Tibial nerve (tissue), 4 donors: ENCODE measurements at regions not wholly inside any gene's neighbourhood (a gene's known extent, or its start where the extent isn't known, plus 50 kb on each side); places are given as distances from the start of the nearest gene placed in this dataset.
"Not testable (repeated sequence)": the region's sequence is repeated elsewhere in the genome, so short reads cannot be mapped to it uniquely, and the experiment has no call there.

Source experiments
- DNase-seq, 2 donors: peaks; one replicate each; pipeline ENCODE4 v3.0.0-alpha.2; 2019; ENCODE audit warnings: low spot score in 2 of 2
- H3K27ac ChIP-seq, 4 donors: fragments of 200-600 bp; sonication (generic) in 3 of 4; one replicate each; pipeline ENCODE4 v1.5.1; 2017 to 2019; ENCODE audit warnings: mild to moderate bottlenecking in 1 of 4
- H3K27me3 ChIP-seq, 2 donors: fragments of 200-600 bp; sonication (generic) in 1 of 2; one replicate each; pipeline versions ENCODE4 v1.5.1 to v1.6.0; 2017 to 2019
- H3K36me3 ChIP-seq, 3 donors: fragments of 200-600 bp; sonication (generic); one replicate each; pipeline ENCODE4 v1.5.1; 2018 to 2019
- H3K4me1 ChIP-seq, 4 donors: fragments of 200-600 bp; sonication (generic) in 3 of 4; one replicate each; pipeline ENCODE4 v1.5.1; 2017 to 2019
- H3K4me3 ChIP-seq, 4 donors: fragments of 200-600 bp; sonication (generic) in 3 of 4; one replicate each; pipeline ENCODE4 v1.5.1; 2017 to 2019; ENCODE audit warnings: mild to moderate bottlenecking in 1 of 4, moderate library complexity in 1 of 4
- H3K9me3 ChIP-seq, 4 donors: fragments of 200-600 bp; sonication (generic) in 3 of 4; one replicate each; pipeline ENCODE4 v1.5.1; 2017 to 2019
- EP300 ChIP-seq, 2 donors: sonication (generic); formaldehyde crosslinking; IDR thresholded peaks; one replicate each; pipeline ENCODE4 v1.6.1; 2017; ENCODE audit warnings: antibody characterized with exemption in 2 of 2, mild to moderate bottlenecking in 1 of 2
- POLR2A ChIP-seq, 2 donors: fragments of 450-650 bp; IDR thresholded peaks; one replicate each; pipeline ENCODE4 v1.6.1; 2017; ENCODE audit warnings: antibody characterized with exemption in 2 of 2, mild to moderate bottlenecking in 2 of 2, moderate library complexity in 2 of 2
- WGBS, 2 donors: methylation state at CpG; one replicate each; pipeline ENCODE4 v1.1.5; 2018; 5-methylcytosine and 5-hydroxymethylcytosine counted together
- TF ChIP-seq, protein P1 (sequence below), 5 experiments: fragments of 200-600 bp in 3 of 5; fragments of 450-650 bp in 2 of 5; sonication (generic) in 3 of 5; IDR thresholded peaks; one replicate each; pipeline ENCODE4 v1.5.1; 2016 to 2019; ENCODE audit warnings: antibody characterized with exemption in 5 of 5, mild to moderate bottlenecking in 3 of 5, moderate library complexity in 2 of 5

DNA sequence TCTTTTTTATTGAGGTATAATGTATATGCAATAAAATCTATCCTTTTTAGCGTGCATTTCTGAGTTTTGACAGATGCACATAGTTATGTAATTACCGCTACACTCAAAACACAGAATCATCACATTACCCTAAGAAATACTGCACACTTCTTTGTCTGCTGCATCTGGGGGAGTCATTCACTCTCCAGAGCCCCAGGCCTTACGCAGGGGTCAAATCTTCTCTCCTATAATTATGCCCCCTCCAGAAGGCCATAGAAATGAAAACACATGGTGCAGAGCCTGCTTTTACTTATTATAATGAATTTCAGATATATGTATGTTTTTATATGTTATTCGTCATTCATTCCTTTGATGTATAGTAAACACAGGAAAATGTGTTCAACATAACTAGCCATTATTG, 296.5 kb upstream of the TMEM132C start:
- DNase-seq: no peak
- H3K4me1 ChIP-seq: no peaks in the 10 kb centered on the region
- H3K27ac ChIP-seq: no peak overlapping the region
- TF ChIP-seq, protein P1, sequence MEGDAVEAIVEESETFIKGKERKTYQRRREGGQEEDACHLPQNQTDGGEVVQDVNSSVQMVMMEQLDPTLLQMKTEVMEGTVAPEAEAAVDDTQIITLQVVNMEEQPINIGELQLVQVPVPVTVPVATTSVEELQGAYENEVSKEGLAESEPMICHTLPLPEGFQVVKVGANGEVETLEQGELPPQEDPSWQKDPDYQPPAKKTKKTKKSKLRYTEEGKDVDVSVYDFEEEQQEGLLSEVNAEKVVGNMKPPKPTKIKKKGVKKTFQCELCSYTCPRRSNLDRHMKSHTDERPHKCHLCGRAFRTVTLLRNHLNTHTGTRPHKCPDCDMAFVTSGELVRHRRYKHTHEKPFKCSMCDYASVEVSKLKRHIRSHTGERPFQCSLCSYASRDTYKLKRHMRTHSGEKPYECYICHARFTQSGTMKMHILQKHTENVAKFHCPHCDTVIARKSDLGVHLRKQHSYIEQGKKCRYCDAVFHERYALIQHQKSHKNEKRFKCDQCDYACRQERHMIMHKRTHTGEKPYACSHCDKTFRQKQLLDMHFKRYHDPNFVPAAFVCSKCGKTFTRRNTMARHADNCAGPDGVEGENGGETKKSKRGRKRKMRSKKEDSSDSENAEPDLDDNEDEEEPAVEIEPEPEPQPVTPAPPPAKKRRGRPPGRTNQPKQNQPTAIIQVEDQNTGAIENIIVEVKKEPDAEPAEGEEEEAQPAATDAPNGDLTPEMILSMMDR (IDR thresholded peaks at IDR 0.05): no peak
- TF ChIP-seq EP300 (IDR thresholded peaks at IDR 0.05): no peak
- no peak overlapping the region for H3K4me3 ChIP-seq
- no peaks in the 10 kb centered on the region for H3K36me3 ChIP-seq
- peaks cover 0 to 22% (median 0%) of the 10 kb centered on the region in 4 donors for H3K9me3 ChIP-seq
- H3K27me3 ChIP-seq: no peaks in the 10 kb centered on the region
- 31 to 35% methylated on average over 4 of the region's 4 CpGs for WGBS, 2 donors

DNA sequence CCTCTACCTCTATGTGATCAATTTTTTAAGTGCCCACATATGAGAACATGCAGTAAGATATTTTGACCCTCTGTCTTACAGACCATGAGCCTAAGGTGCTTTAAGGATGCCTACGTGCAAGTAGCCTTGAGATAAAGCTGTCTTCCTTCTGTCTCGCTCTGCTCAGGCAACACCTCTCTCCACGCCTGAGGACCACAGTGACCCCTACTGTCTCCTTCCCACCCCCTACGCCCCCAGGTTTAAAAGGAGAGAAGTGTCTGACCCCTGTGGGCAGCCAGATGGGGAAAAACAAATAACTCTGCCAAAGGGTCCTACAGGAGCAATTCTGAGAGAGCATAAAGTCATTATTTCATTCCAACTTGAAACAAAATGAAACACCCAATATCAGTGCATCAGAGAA, 286.4 kb upstream of the TMEM132C start:
- Histone ChIP-seq H3K4me1 (no peaks in the 10 kb centered on the region), H3K27me3 (no peaks in the 10 kb centered on the region), H3K4me3 (no peak overlapping the region), H3K36me3 (no peaks in the 10 kb centered on the region), H3K9me3 (peaks cover 0 to 13% (median 0%) of the 10 kb centered on the region in 4 donors), H3K27ac (no peak overlapping the region)
- no peak for TF ChIP-seq EP300 (IDR thresholded peaks at IDR 0.05)
- TF ChIP-seq, protein P1 (IDR thresholded peaks at IDR 0.05): no peak
- TF ChIP-seq POLR2A (IDR thresholded peaks at IDR 0.05): no peak
- WGBS, 2 donors: 56 to 60% methylated on average over 4 of the region's 4 CpGs
- DNase-seq: no peak

DNA sequence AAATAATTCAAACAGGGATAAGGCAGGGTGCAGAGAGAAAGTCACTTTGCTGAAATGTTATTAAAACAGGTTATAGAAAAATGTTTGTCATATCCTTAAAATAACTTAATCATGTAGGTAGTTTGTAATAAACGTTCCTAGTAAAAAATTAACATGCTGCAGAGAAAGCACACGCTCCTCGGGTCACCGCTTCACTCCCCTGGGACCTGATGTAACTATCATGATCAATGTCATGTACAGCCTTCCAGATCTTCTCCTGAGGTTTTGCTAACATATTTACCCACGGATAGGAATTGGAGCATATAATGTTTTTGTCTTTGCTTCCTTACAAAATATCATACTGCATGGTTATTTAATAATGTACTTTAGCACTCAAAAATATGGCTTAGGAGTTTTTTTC, 285.1 kb upstream of the TMEM132C start:
- DNase-seq: no peak
- no peak overlapping the region for H3K4me3 ChIP-seq
- H3K36me3 ChIP-seq: no peaks in the 10 kb centered on the region
- H3K27me3 ChIP-seq: no peaks in the 10 kb centered on the region
- H3K27ac ChIP-seq: no peak overlapping the region
- H3K9me3 ChIP-seq: peaks cover 0 to 6% (median 0%) of the 10 kb centered on the region in 4 donors
- TF ChIP-seq, protein P1 (IDR thresholded peaks at IDR 0.05): no peak
- TF ChIP-seq EP300 (IDR thresholded peaks at IDR 0.05) (no peak), POLR2A (IDR thresholded peaks at IDR 0.05) (no peak)
- no peaks in the 10 kb centered on the region for H3K4me1 ChIP-seq
- WGBS, 2 donors: 71 to 74% methylated on average over 5 of the region's 5 CpGs

DNA sequence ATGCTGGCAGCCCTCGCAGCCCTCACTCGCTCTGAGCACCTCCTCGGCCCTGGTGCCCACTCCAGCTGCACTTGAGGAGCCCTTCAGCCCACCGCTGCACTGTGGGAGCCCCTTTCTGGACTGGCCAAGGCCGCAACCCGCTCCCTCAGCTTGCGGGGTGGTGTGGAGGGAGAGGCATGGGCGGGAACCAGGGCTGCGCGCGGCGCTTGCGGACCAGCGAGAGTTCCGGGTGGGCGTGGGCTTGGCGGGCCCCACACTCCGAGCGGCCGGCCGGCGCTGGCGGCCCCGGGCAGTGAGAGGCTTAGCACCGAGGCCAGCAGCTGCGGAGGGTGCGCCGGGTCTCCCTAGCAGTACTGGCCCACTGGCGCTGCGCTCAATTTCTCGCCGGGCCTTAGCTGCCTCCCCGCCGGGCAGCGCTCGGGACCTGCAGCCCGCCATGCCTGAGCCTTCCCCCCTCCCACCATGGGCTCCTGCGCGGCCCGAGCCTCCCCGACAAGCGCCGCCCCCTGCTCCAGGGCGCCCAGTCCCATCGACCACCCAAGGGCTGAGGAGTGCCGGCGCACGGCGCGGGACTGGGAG, 283.7 kb upstream of the TMEM132C start:
- not testable (repeated sequence) for H3K36me3 ChIP-seq, H3K4me3 ChIP-seq, H3K27me3 ChIP-seq, H3K4me1 ChIP-seq, H3K9me3 ChIP-seq, DNase-seq
- WGBS, 2 donors: 95 to 96% methylated on average over 21 to 46 of the region's 50 CpGs
- peak overlapping the region in 1 of 4 donors; percentile 48 for H3K27ac ChIP-seq

DNA sequence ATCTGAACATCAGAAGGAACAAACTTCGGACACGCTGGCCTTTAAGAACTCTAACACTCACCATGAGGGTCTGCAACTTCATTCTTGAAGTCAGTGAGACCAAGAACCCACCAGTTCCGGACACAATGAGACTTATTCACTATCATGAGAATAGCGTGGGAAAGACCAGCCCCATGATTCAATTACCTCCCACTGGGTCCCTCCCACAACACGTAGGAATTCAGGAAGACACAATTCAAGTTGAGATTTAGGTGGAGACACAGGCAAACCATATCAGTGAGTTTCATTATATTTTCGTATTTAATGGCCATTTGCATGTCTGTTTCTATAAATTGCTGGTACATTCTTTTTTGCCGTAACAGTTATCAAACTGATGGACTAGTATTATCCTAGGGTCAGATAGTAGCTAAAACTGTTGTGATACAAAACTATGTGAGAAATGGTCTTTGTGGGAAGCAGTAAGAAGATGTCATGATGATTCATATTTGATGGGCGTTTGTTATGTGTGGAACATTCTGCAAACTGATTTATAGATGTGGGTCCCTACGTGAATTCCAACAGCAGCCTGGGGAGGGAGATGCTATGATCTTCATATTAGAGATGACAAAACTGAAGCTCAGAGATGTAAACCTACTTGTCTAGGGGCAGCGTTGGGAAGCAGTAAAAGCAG, 282.4 kb upstream of the TMEM132C start:
- TF ChIP-seq EP300 (IDR thresholded peaks at IDR 0.05) (peak in 1 of 2 donors; percentile 9), POLR2A (IDR thresholded peaks at IDR 0.05) (no peak)
- whole genome bisulfite sequencing, 2 donors: 57 to 68% methylated on average over 10 of the region's 10 CpGs
- H3K4me1 ChIP-seq: no peaks in the 10 kb centered on the region
- H3K27ac ChIP-seq: peak overlapping the region in 1 of 4 donors; percentile 48
- no peak overlapping the region for H3K4me3 ChIP-seq
- no peak for DNase-seq
- H3K36me3 ChIP-seq: no peaks in the 10 kb centered on the region
- peaks cover 0 to 6% (median 0%) of the 10 kb centered on the region in 4 donors for H3K9me3 ChIP-seq
- H3K27me3 ChIP-seq: no peaks in the 10 kb centered on the region

DNA sequence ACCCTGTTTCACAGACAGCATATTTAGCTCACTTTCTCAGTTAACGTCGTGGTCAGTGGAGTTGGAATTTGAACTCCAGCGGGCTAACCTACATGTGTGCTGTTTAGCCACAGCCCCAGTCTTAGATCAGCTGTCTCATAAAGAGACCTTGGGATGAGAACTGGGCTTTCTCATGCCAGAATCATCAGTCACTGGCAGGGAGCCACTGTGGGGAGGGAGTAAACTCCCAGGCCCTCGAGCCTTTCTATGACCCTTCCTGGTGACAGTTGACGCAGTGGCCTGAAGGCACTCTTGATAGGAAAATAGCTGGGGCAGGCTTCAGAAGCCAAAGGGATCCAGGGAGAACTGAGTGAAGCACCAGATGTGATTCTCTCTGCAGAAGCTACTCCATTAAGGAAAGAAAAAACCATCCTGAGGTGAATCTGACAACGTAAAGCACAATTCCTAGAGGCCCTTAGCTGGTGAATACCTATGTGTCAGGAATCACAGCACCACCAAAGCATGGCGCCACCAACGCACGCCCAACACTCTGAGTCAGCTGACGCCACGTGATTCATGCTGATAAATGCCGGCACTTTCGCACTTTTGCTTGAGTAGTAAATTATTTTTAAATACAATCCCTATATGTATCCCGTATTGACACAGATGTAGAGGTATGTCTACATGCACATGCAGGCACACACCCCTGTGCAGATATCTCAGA, 279.6 kb upstream of the TMEM132C start:
- no peaks in the 10 kb centered on the region for H3K27me3 ChIP-seq
- TF ChIP-seq POLR2A (IDR thresholded peaks at IDR 0.05) (no peak), EP300 (IDR thresholded peaks at IDR 0.05) (no peak)
- WGBS, 2 donors: 66 to 69% methylated on average over 14 of the region's 14 CpGs
- no peak for DNase-seq
- no peaks in the 10 kb centered on the region for H3K36me3 ChIP-seq
- peak overlapping the region in 1 of 4 donors; percentile 3 for H3K27ac ChIP-seq
- H3K4me1 ChIP-seq: no peaks in the 10 kb centered on the region
- H3K4me3 ChIP-seq: no peak overlapping the region
- H3K9me3 ChIP-seq: peaks cover 0 to 6% (median 0%) of the 10 kb centered on the region in 4 donors
